ENCODE measurements at regions not wholly inside any gene's neighbourhood (a gene's known extent, or its start where the extent isn't known, plus 50 kb on each side); places are given as distances from the start of the nearest gene placed in this dataset.

GRCh38 chr9:16138561-16139491, 586.0 kb downstream of the CCDC171 start:
- no peaks in the 10 kb centered on the region for H3K36me3 ChIP-seq (ENCODE audit: control insufficient read depth in 4 of 4, insufficient read depth in 3 of 4, low read depth in 1 of 4, low read length in 3 of 4)
- H3K4me1 ChIP-seq (ENCODE audit: control insufficient read depth in 4 of 4, insufficient read depth in 4 of 4, low read length in 3 of 4) = peaks cover 0 to 4% (median 1%) of the 10 kb centered on the region in 4 donors
- no peak overlapping the region for H3K9ac ChIP-seq (ENCODE audit: low read depth in 1 of 2, low read length in 2 of 2)
- H3K27ac ChIP-seq (ENCODE audit: low read depth in 1 of 2, low read length in 2 of 2) = no peak overlapping the region
- no peak for TF ChIP-seq SP1 (IDR thresholded peaks at IDR 0.05)
- no peak for TF ChIP-seq HNF4A (conservative IDR thresholded peaks at IDR 0.05)
- no peak for TF ChIP-seq EGR1 (IDR thresholded peaks at IDR 0.05; ENCODE audit: low read depth in 2 of 2)
- no peak for TF ChIP-seq HNF4G (IDR thresholded peaks at IDR 0.05)
- TF ChIP-seq, protein P1, sequence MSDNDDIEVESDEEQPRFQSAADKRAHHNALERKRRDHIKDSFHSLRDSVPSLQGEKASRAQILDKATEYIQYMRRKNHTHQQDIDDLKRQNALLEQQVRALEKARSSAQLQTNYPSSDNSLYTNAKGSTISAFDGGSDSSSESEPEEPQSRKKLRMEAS (IDR thresholded peaks at IDR 0.05) = no peak
- no peak for TF ChIP-seq ZBTB33 (IDR thresholded peaks at IDR 0.05)
- TF ChIP-seq YY1 (IDR thresholded peaks at IDR 0.05) = no peak
- TF ChIP-seq, protein P2, sequence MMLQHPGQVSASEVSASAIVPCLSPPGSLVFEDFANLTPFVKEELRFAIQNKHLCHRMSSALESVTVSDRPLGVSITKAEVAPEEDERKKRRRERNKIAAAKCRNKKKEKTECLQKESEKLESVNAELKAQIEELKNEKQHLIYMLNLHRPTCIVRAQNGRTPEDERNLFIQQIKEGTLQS (IDR thresholded peaks at IDR 0.05) = no peak
- TF ChIP-seq FOXA2 (IDR thresholded peaks at IDR 0.05) = no peak
- no peak for TF ChIP-seq RXRA (IDR thresholded peaks at IDR 0.05)
- TF ChIP-seq, protein P3, sequence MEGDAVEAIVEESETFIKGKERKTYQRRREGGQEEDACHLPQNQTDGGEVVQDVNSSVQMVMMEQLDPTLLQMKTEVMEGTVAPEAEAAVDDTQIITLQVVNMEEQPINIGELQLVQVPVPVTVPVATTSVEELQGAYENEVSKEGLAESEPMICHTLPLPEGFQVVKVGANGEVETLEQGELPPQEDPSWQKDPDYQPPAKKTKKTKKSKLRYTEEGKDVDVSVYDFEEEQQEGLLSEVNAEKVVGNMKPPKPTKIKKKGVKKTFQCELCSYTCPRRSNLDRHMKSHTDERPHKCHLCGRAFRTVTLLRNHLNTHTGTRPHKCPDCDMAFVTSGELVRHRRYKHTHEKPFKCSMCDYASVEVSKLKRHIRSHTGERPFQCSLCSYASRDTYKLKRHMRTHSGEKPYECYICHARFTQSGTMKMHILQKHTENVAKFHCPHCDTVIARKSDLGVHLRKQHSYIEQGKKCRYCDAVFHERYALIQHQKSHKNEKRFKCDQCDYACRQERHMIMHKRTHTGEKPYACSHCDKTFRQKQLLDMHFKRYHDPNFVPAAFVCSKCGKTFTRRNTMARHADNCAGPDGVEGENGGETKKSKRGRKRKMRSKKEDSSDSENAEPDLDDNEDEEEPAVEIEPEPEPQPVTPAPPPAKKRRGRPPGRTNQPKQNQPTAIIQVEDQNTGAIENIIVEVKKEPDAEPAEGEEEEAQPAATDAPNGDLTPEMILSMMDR (IDR thresholded peaks at IDR 0.05; ENCODE audit: low read depth, low read length, missing input control) = no peak
- no peaks in the 10 kb centered on the region for H3K27me3 ChIP-seq (ENCODE audit: control insufficient read depth in 4 of 4, insufficient read depth in 4 of 4, low read length in 3 of 4)
- no peaks in the 10 kb centered on the region for H3K9me3 ChIP-seq (ENCODE audit: control insufficient read depth in 4 of 4, low read length in 3 of 4)
- H3K4me3 ChIP-seq (ENCODE audit: low read depth in 1 of 3, low read length in 3 of 3) = no peak overlapping the region
- DNase-seq (ENCODE audit: low spot score) = no peak
- WGBS = 81% methylated on average over 16 of the region's 16 CpGs

DNA sequence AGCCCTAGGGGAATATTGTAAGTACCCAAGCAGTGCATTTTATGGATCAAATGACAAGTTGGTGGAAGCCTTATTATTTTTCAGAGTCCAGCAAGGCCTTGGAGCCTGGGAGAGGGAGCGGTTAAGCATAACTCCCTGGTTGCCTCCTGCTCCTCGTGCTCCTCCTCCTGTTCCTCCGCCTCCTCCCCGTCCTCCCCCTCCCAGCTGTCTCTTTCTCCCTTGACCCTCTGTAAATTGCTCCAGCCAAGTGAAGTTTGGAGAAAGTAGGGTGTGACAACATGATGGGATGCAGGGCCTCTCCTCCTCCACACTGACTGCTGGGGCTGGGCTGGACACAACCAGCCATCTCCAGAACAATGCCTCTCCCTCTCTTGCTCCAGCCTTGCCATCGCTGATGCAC, 586.9 kb downstream of the CCDC171 start:
- Histone ChIP-seq H3K9me3 (ENCODE audit: control insufficient read depth in 4 of 4, low read length in 3 of 4) (no peaks in the 10 kb centered on the region), H3K9ac (ENCODE audit: low read depth in 1 of 2, low read length in 2 of 2) (no peak overlapping the region), H3K27ac (ENCODE audit: low read depth in 1 of 2, low read length in 2 of 2) (no peak overlapping the region), H3K36me3 (ENCODE audit: control insufficient read depth in 4 of 4, insufficient read depth in 3 of 4, low read depth in 1 of 4, low read length in 3 of 4) (no peaks in the 10 kb centered on the region), H3K4me1 (ENCODE audit: control insufficient read depth in 4 of 4, insufficient read depth in 4 of 4, low read length in 3 of 4) (no peaks in the 10 kb centered on the region), H3K27me3 (ENCODE audit: control insufficient read depth in 4 of 4, insufficient read depth in 4 of 4, low read length in 3 of 4) (no peaks in the 10 kb centered on the region), H3K4me3 (ENCODE audit: low read depth in 1 of 3, low read length in 3 of 3) (no peak overlapping the region)
- DNase-seq (ENCODE audit: low spot score) = no peak
- WGBS = 90% methylated on average over 5 of the region's 5 CpGs
- TF ChIP-seq RAD21 (IDR thresholded peaks at IDR 0.05) (no peak), EGR1 (IDR thresholded peaks at IDR 0.05; ENCODE audit: low read depth in 2 of 2) (no peak), HNF4G (IDR thresholded peaks at IDR 0.05) (no peak), FOXA2 (IDR thresholded peaks at IDR 0.05) (no peak), NR2F2 (IDR thresholded peaks at IDR 0.05) (no peak), RXRA (IDR thresholded peaks at IDR 0.05) (no peak), YY1 (IDR thresholded peaks at IDR 0.05) (no peak), SP1 (IDR thresholded peaks at IDR 0.05) (no peak), HNF4A (conservative IDR thresholded peaks at IDR 0.05) (no peak), TAF1 (conservative IDR thresholded peaks at IDR 0.05) (no peak), FOXA1 (IDR thresholded peaks at IDR 0.05) (no peak), JUND (IDR thresholded peaks at IDR 0.05) (no peak)
- TF ChIP-seq, protein P2 (IDR thresholded peaks at IDR 0.05) = no peak
- TF ChIP-seq, protein P3 (IDR thresholded peaks at IDR 0.05; ENCODE audit: low read depth, low read length, missing input control) = no peak
- TF ChIP-seq, protein P1 (IDR thresholded peaks at IDR 0.05) = no peak
- TF ChIP-seq, protein P4, sequence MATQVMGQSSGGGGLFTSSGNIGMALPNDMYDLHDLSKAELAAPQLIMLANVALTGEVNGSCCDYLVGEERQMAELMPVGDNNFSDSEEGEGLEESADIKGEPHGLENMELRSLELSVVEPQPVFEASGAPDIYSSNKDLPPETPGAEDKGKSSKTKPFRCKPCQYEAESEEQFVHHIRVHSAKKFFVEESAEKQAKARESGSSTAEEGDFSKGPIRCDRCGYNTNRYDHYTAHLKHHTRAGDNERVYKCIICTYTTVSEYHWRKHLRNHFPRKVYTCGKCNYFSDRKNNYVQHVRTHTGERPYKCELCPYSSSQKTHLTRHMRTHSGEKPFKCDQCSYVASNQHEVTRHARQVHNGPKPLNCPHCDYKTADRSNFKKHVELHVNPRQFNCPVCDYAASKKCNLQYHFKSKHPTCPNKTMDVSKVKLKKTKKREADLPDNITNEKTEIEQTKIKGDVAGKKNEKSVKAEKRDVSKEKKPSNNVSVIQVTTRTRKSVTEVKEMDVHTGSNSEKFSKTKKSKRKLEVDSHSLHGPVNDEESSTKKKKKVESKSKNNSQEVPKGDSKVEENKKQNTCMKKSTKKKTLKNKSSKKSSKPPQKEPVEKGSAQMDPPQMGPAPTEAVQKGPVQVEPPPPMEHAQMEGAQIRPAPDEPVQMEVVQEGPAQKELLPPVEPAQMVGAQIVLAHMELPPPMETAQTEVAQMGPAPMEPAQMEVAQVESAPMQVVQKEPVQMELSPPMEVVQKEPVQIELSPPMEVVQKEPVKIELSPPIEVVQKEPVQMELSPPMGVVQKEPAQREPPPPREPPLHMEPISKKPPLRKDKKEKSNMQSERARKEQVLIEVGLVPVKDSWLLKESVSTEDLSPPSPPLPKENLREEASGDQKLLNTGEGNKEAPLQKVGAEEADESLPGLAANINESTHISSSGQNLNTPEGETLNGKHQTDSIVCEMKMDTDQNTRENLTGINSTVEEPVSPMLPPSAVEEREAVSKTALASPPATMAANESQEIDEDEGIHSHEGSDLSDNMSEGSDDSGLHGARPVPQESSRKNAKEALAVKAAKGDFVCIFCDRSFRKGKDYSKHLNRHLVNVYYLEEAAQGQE (IDR thresholded peaks at IDR 0.05) = no peak

Measured in liver (tissue), 8 donors.